ENCODE measurements at regions not wholly inside any gene's neighbourhood (a gene's known extent, or its start where the extent isn't known, plus 50 kb on each side); places are given as distances from the start of the nearest gene placed in this dataset.

- Histone ChIP-seq H3K36me3 (no peaks in the 10 kb centered on the region), H3K27ac (replicated peaks) (no peak overlapping the region), H3K4me3 (no peak overlapping the region), H3K4me1 (no peaks in the 10 kb centered on the region), H3K9me3 (replicated peaks) (no peaks in the 10 kb centered on the region), H3K27me3 (ENCODE audit: low read depth) (no peaks in the 10 kb centered on the region)
- no peak for DNase-seq
- intact Hi-C loops (cut with micrococcal nuclease): no loop called here
- TF ChIP-seq CTCF (IDR thresholded peaks at IDR 0.05; ENCODE audit: borderline replicate concordance): no peak
These were observed 1043.0 kb upstream of the C9orf72 start for GRCh38 chr9:28616310-28616709.

GRCh38 chr9:28620011-28620410 lies 1046.7 kb upstream of the C9orf72 start:
- Histone ChIP-seq H3K4me3 (no peak overlapping the region), H3K27me3 (ENCODE audit: low read depth) (no peaks in the 10 kb centered on the region), H3K4me1 (no peaks in the 10 kb centered on the region), H3K36me3 (no peaks in the 10 kb centered on the region), H3K9me3 (replicated peaks) (peaks cover 20% of the 10 kb centered on the region), H3K27ac (replicated peaks) (no peak overlapping the region)
- TF ChIP-seq CTCF (IDR thresholded peaks at IDR 0.05; ENCODE audit: borderline replicate concordance): no peak
- intact Hi-C loops (cut with micrococcal nuclease): no loop called here
- DNase-seq: no peak

- Histone ChIP-seq H3K27me3 (ENCODE audit: low read depth) (no peaks in the 10 kb centered on the region), H3K4me3 (no peak overlapping the region), H3K36me3 (no peaks in the 10 kb centered on the region), H3K4me1 (no peaks in the 10 kb centered on the region), H3K27ac (replicated peaks) (no peak overlapping the region), H3K9me3 (replicated peaks) (peaks cover 24% of the 10 kb centered on the region)
- DNase-seq: no peak
- intact Hi-C loops (cut with micrococcal nuclease): no loop called here
- no peak for TF ChIP-seq CTCF (IDR thresholded peaks at IDR 0.05; ENCODE audit: borderline replicate concordance)
These were observed 1047.4 kb upstream of the C9orf72 start for GRCh38 chr9:28620661-28621060.

- Histone ChIP-seq H3K4me1 (no peaks in the 10 kb centered on the region), H3K4me3 (no peak overlapping the region), H3K27me3 (ENCODE audit: low read depth) (no peaks in the 10 kb centered on the region), H3K27ac (replicated peaks) (no peak overlapping the region), H3K9me3 (replicated peaks) (peaks cover 24% of the 10 kb centered on the region), H3K36me3 (no peaks in the 10 kb centered on the region)
- no peak for DNase-seq
- TF ChIP-seq CTCF (IDR thresholded peaks at IDR 0.05; ENCODE audit: borderline replicate concordance): no peak
- intact Hi-C loops (cut with micrococcal nuclease): no loop called here
These were observed 1051.5 kb upstream of the C9orf72 start for GRCh38 chr9:28624771-28625170.

- Histone ChIP-seq H3K4me3 (no peak overlapping the region), H3K27me3 (ENCODE audit: low read depth) (no peaks in the 10 kb centered on the region), H3K36me3 (no peaks in the 10 kb centered on the region), H3K4me1 (no peaks in the 10 kb centered on the region), H3K9me3 (replicated peaks) (peaks cover 19% of the 10 kb centered on the region), H3K27ac (replicated peaks) (no peak overlapping the region)
- intact Hi-C loops (cut with micrococcal nuclease): no loop called here
- no peak for TF ChIP-seq CTCF (IDR thresholded peaks at IDR 0.05; ENCODE audit: borderline replicate concordance)
- DNase-seq: no peak
These were observed 1054.8 kb upstream of the C9orf72 start for GRCh38 chr9:28628031-28628430.

GRCh38 chr9:28648723-28649122 lies 1075.4 kb upstream of the C9orf72 start:
- no peak for TF ChIP-seq CTCF (IDR thresholded peaks at IDR 0.05; ENCODE audit: borderline replicate concordance)
- no peak overlapping the region for H3K27ac ChIP-seq (replicated peaks)
- H3K9me3 ChIP-seq (replicated peaks): peaks cover 12% of the 10 kb centered on the region
- no peak overlapping the region for H3K4me3 ChIP-seq
- no peaks in the 10 kb centered on the region for H3K27me3 ChIP-seq (ENCODE audit: low read depth)
- H3K36me3 ChIP-seq: no peaks in the 10 kb centered on the region
- intact Hi-C loops (cut with micrococcal nuclease): no loop called here
- no peak for DNase-seq
- H3K4me1 ChIP-seq: no peaks in the 10 kb centered on the region

Measured in left ventricle myocardium inferior (tissue), 1 donor.